GM12874 (cell line): ENCODE measurements at regions not wholly inside any gene's neighbourhood (a gene's known extent, or its start where the extent isn't known, plus 50 kb on each side); places are given as distances from the start of the nearest gene placed in this dataset.

Source experiments
- TF ChIP-seq, protein P1 (sequence below): IDR thresholded peaks from 2 replicates; pipeline ENCODE4 v1.5.1; 2011; ENCODE audit warnings: low read depth, mild to moderate bottlenecking, control low read depth, low read length, moderate library complexity; ENCODE audit not compliant: insufficient read depth

- TF ChIP-seq, protein P1, sequence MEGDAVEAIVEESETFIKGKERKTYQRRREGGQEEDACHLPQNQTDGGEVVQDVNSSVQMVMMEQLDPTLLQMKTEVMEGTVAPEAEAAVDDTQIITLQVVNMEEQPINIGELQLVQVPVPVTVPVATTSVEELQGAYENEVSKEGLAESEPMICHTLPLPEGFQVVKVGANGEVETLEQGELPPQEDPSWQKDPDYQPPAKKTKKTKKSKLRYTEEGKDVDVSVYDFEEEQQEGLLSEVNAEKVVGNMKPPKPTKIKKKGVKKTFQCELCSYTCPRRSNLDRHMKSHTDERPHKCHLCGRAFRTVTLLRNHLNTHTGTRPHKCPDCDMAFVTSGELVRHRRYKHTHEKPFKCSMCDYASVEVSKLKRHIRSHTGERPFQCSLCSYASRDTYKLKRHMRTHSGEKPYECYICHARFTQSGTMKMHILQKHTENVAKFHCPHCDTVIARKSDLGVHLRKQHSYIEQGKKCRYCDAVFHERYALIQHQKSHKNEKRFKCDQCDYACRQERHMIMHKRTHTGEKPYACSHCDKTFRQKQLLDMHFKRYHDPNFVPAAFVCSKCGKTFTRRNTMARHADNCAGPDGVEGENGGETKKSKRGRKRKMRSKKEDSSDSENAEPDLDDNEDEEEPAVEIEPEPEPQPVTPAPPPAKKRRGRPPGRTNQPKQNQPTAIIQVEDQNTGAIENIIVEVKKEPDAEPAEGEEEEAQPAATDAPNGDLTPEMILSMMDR, result no peak
Observed at GRCh38 chr2:189309331-189309730, 129.8 kb upstream of the COL5A2 start.

DNA sequence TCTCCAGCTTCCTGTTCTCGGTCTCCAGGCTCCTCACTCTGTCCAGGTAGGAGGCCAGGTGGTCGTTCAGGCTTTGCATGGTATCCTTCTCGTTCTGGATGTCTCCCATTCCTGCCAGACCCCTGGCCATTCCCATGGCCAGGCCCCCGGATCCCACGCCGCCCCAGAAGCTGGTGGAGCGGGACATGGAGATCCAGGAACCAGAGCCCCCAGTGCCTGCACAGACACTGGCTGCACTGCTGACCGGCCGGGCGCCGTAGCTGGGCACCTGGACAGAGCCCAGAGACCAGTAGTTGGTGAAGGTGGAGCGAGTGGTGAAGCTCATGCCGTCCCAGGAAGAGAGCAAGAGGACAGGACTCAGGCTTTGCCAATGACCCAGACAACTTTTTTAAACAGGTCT, 129.1 kb upstream of the WDR75 start:
- TF ChIP-seq, protein P1, result no peak

DNA sequence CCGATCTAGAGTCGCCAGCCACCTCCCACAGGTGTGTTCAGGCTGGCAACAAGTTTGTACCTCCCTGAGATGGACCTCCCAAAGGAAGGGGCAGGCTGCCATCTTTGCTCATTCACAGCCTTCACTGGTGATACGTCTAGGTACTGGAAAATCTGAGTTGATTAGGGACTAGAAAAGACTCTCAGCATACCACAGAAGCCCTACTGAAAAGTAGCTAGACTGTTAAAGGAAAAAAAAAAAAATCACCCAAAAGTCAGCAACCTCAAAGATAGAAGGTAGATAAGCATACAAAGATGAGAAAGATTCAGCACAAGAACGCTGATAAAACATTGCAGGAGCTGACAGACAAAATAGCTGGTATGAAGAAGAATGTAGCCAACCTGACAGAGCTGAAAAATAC, 128.6 kb upstream of the WDR75 start:
- TF ChIP-seq, protein P1, result no peak

GRCh38 chr2:189318761-189319160, 122.5 kb upstream of the WDR75 start:
- TF ChIP-seq, protein P1, result no peak

- TF ChIP-seq, protein P1, result no peak
Observed at GRCh38 chr2:189327879-189328847, 113.1 kb upstream of the WDR75 start.

DNA sequence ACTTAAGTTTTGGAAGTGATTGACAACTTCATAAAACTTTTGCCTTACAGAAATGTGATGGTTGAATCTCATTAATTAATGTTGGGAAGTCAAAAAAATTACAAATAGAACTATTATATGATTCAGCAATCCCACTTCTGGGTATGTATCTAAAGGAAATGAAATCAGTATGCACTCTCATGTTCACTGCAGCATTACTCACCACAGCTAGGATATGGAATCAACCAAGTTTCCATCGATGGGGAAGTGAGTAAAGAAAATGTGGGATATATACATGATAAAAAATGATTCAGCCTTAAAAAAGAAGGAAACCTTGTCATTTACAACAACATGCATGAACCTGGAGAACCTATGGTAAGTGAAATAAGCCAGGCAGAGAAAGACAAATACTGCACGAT, 112.4 kb upstream of the WDR75 start:
- TF ChIP-seq, protein P1, result no peak

DNA sequence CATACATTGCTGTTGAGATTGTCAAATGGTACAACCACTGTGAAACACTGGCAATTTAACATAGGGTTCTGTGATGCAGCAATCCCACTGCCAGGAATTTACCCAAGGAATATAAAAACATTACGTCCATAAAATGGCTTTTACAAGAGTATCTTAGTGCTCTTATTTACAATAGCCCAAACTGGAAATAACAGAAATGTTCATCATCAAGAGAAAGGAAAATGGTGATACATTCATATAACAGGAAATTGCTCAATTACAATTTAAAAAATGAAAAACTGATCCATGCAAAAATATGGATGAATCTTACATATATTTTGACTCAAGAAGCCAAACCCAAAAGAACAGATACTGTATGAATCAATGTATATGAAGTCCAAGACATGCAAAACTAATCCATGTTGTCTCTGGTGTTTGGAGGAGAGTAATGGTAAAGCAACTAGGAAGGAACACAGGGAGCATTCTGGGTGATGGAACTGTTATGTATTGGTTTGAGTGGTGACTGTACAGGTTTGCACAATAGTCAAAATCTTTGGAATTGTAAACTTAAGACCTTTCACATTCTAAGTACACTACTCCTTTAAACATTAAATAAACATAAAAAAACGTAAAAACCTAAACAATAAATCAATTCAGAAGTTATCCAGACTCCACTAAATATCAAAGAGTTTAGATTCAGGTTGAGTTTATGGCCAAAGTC, 104.8 kb upstream of the WDR75 start:
- TF ChIP-seq, protein P1, result no peak
